Uterus (tissue), 3 donors: ENCODE measurements at regions not wholly inside any gene's neighbourhood (a gene's known extent, or its start where the extent isn't known, plus 50 kb on each side); places are given as distances from the start of the nearest gene placed in this dataset.
"Not testable (repeated sequence)": the region's sequence is repeated elsewhere in the genome, so short reads cannot be mapped to it uniquely, and the experiment has no call there.

ENCODE experiments used
- DNase-seq, 2 donors: peaks; one replicate each; pipeline ENCODE4 v3.0.0-alpha.2; 2019 to 2020
- H3K27ac ChIP-seq, 2 donors: fragments of 200-600 bp; sonication (generic); 1 replicate in 1 of 2; 2 replicates in 1 of 2; pipeline ENCODE4 v1.5.1; 2016 to 2018
- H3K27me3 ChIP-seq, 2 donors: fragments of 200-600 bp; sonication (generic); one replicate each; pipeline ENCODE4 v1.5.1; 2018 to 2019; ENCODE audit warnings: control low read depth in 1 of 2
- H3K36me3 ChIP-seq, 2 donors: fragments of 200-600 bp; sonication (generic); one replicate each; pipeline ENCODE4 v1.5.1; 2019; ENCODE audit warnings: control low read depth in 1 of 2
- H3K4me1 ChIP-seq, 2 donors: fragments of 200-600 bp; sonication (generic); one replicate each; pipeline ENCODE4 v1.5.1; 2018 to 2019; ENCODE audit warnings: control low read depth in 1 of 2
- H3K4me3 ChIP-seq, 2 donors: fragments of 200-600 bp; sonication (generic); 1 replicate in 1 of 2; 2 replicates in 1 of 2; pipeline ENCODE4 v1.5.1; 2018 to 2019; ENCODE audit warnings: mild to moderate bottlenecking in 1 of 2
- H3K9me3 ChIP-seq, 2 donors: fragments of 200-600 bp; sonication (generic); one replicate each; pipeline ENCODE4 v1.5.1; 2019; ENCODE audit warnings: control low read depth in 1 of 2
- POLR2A ChIP-seq, 2 donors: fragments of 450-650 bp; IDR thresholded peaks; one replicate each; pipeline ENCODE4 v1.6.1; 2016; ENCODE audit warnings: antibody characterized with exemption in 2 of 2, mild to moderate bottlenecking in 1 of 2, moderate library complexity in 1 of 2
- intact Hi-C: fragments of 100-400 bp; cut with DNase I; formaldehyde crosslinking; loops from one replicate; pipeline ENCODE4 v1.15.1; 2023; ENCODE audit warnings: low total_unique reads
- TF ChIP-seq, protein P1 (sequence below), 4 experiments: fragments of 200-600 bp in 2 of 4; fragments of 450-650 bp in 2 of 4; sonication (generic) in 2 of 4; IDR thresholded peaks; one replicate each; pipeline ENCODE4 v1.5.1; 2016 to 2019; ENCODE audit warnings: antibody characterized with exemption in 4 of 4, mild to moderate bottlenecking in 2 of 4, moderate library complexity in 1 of 4
- donor health status: DM: yes; HTN: yes; CAD: no.

GRCh38 chr6:167481307-167481926, 156.5 kb downstream of the TTLL2 start:
- Histone ChIP-seq H3K4me3 (no peak overlapping the region), H3K36me3 (no peaks in the 10 kb centered on the region), H3K27me3 (no peaks in the 10 kb centered on the region), H3K4me1 (no peaks in the 10 kb centered on the region), H3K27ac (no peak overlapping the region), H3K9me3 (no peaks in the 10 kb centered on the region)
- TF ChIP-seq, protein P1, sequence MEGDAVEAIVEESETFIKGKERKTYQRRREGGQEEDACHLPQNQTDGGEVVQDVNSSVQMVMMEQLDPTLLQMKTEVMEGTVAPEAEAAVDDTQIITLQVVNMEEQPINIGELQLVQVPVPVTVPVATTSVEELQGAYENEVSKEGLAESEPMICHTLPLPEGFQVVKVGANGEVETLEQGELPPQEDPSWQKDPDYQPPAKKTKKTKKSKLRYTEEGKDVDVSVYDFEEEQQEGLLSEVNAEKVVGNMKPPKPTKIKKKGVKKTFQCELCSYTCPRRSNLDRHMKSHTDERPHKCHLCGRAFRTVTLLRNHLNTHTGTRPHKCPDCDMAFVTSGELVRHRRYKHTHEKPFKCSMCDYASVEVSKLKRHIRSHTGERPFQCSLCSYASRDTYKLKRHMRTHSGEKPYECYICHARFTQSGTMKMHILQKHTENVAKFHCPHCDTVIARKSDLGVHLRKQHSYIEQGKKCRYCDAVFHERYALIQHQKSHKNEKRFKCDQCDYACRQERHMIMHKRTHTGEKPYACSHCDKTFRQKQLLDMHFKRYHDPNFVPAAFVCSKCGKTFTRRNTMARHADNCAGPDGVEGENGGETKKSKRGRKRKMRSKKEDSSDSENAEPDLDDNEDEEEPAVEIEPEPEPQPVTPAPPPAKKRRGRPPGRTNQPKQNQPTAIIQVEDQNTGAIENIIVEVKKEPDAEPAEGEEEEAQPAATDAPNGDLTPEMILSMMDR (IDR thresholded peaks at IDR 0.05) = no peak
- no peak for TF ChIP-seq POLR2A (IDR thresholded peaks at IDR 0.05)
- DNase-seq = no peak
- intact Hi-C loops = no loop called here

DNA sequence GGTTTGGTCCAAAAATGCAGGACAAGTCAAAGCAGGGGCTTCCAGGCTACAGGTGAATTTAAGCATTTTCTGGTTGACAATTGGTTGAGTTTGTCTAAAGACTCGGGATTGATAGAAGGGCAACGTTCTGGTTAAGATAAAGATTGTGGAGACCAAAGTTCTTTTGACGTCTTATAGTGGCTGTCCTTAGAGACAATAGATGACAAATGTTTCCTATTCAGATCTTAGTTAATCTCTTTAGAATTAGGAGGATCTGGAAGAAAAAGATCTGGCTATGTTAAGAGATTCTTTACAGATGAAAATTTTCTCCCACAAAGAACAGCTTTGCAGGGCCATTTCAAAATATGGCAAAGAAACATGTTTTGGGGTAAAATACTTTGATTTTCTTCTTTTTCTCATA, 157.9 kb downstream of the TTLL2 start:
- H3K4me1 ChIP-seq, H3K4me3 ChIP-seq, H3K36me3 ChIP-seq, H3K27ac ChIP-seq, intact Hi-C loops, H3K9me3 ChIP-seq, H3K27me3 ChIP-seq, DNase-seq: not testable (repeated sequence)

DNA sequence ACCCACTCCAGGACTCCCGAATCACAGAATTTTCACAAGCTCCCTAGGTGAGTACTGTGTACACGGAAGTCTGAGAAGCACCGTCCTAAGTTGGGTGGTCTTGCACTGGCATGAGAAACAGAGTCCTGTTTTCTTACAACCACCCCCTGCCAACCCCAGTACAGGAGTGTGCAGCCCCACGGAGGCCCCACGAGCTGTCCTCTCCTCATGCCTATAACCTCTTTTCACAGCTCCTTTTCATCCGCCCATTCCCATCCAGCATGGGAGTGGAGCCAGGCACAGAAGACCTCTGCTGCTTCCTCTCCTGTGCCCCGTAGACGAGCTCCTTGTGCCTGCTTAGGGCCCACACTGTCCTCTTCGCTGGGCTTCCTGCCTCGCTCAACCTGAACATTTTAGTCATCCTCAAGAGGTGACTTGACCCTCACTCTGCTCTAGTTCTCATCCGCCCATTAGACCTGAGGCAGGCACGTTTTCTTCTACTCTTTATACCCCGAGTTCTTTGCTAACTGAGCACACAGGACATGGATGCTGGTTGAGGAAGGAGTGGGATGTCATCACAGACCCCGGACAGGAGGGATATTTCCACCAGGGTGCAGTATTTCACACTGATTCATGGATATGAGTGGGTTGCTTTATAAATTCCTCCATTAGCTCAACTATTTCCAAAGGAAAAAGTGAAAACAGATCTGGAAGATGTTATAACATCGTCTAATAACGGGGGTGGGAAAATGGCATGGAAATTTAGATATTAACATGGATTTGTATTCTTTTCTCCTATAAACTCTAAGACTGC, 160.5 kb downstream of the TTLL2 start:
- intact Hi-C loops = loop anchor here (5.0 kb wide), 1 partner anchor 412 kb away; no protein-coding TSS in a partner anchor
- Histone ChIP-seq H3K36me3 (no peaks in the 10 kb centered on the region), H3K27ac (no peak overlapping the region), H3K4me3 (no peak overlapping the region), H3K9me3 (no peaks in the 10 kb centered on the region), H3K4me1 (no peaks in the 10 kb centered on the region), H3K27me3 (no peaks in the 10 kb centered on the region)
- no peak for TF ChIP-seq POLR2A (IDR thresholded peaks at IDR 0.05)
- TF ChIP-seq, protein P1 (IDR thresholded peaks at IDR 0.05) = peak; percentile 47 to 64 (median 58)
- DNase-seq = peak; percentile 33 to 42

DNA sequence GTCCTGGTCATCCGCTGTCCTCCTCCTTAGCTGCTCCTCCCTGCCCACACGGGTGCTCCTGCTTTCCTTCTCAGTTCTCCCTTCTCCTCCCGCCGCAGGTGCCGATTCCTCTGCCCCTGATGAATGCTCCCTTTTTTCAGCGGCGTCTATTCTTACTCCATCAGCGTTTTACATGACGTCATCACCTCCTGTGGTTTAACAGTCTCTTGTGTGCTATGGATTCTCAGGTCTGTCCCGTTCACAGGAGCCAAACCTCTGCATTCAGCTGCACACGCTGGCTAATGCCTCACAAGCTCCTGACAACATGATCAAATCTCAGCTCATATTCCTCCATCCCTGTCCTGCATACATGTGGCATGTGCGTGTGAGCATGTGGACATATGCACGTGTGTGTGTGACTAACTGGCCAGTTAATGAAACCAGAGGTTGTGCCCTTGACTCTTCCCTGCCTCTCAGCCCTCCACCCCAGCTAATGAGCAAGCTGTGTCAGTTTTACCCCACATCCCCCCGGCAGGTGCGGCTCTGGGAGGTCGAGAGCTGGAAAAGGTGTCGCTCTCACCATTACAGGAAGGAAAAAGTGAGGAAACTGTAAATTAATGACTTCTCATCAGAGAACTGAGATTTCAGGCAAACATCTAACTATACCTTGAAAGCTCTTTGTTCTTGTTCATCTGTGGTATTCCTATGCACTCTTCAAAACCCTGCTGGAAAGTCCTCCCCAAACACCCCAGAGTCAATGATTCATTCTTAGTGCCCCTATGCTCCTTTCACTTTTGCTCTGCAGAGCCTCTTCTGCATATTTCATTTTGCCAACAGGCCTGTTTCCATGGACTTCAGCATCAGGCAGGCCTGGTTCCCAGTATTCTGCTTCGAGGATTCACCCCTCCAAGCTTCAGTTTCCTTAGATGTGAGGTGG, 163.1 kb downstream of the TTLL2 start:
- TF ChIP-seq, protein P1 (IDR thresholded peaks at IDR 0.05) = no peak
- TF ChIP-seq POLR2A (IDR thresholded peaks at IDR 0.05) = no peak
- Histone ChIP-seq H3K9me3 (no peaks in the 10 kb centered on the region), H3K36me3 (no peaks in the 10 kb centered on the region), H3K4me3 (no peak overlapping the region), H3K27me3 (no peaks in the 10 kb centered on the region), H3K27ac (no peak overlapping the region), H3K4me1 (no peaks in the 10 kb centered on the region)
- intact Hi-C loops = loop anchor here (5.0 kb wide), 1 partner anchor 409 kb away; no protein-coding TSS in a partner anchor
- DNase-seq = no peak

GRCh38 chr6:167491438-167492099, 166.7 kb downstream of the TTLL2 start:
- H3K27me3 ChIP-seq = no peaks in the 10 kb centered on the region
- H3K4me1 ChIP-seq = no peaks in the 10 kb centered on the region
- TF ChIP-seq, protein P1 (IDR thresholded peaks at IDR 0.05) = no peak
- TF ChIP-seq POLR2A (IDR thresholded peaks at IDR 0.05) = no peak
- no peak for DNase-seq
- H3K4me3 ChIP-seq = no peak overlapping the region
- H3K9me3 ChIP-seq = no peaks in the 10 kb centered on the region
- H3K36me3 ChIP-seq = no peaks in the 10 kb centered on the region
- intact Hi-C loops = no loop called here
- H3K27ac ChIP-seq = no peak overlapping the region
